Sigmoid colon (tissue), 6 donors: ENCODE measurements at regions not wholly inside any gene's neighbourhood (a gene's known extent, or its start where the extent isn't known, plus 50 kb on each side); places are given as distances from the start of the nearest gene placed in this dataset.
"Not testable (repeated sequence)": the region's sequence is repeated elsewhere in the genome, so short reads cannot be mapped to it uniquely, and the experiment has no call there.

Experiments used
- DNase-seq: peaks from one replicate; pipeline ENCODE4 v3.0.0-alpha.2; 2019
- H3K27ac ChIP-seq, 4 donors: fragments of 200-600 bp; sonication (generic); one replicate each; pipeline ENCODE4 v1.5.1; 2016 to 2019; ENCODE audit warnings: mild to moderate bottlenecking in 1 of 4
- H3K27me3 ChIP-seq, 3 donors: fragments of 200-600 bp; sonication (generic); one replicate each; pipeline ENCODE4 v1.5.1; 2019; ENCODE audit warnings: mild to moderate bottlenecking in 1 of 3
- H3K36me3 ChIP-seq, 4 donors: fragments of 200-600 bp; sonication (generic); one replicate each; pipeline ENCODE4 v1.5.1; 2016 to 2019
- H3K4me1 ChIP-seq, 4 donors: fragments of 200-600 bp; sonication (generic); one replicate each; pipeline ENCODE4 v1.5.1; 2017 to 2019
- H3K4me3 ChIP-seq, 4 donors: fragments of 200-600 bp; sonication (generic); one replicate each; pipeline ENCODE4 v1.5.1; 2017 to 2019; ENCODE audit warnings: mild to moderate bottlenecking in 2 of 4, moderate library complexity in 1 of 4
- H3K9me3 ChIP-seq, 4 donors: fragments of 200-600 bp in 3 of 4; sonication (generic) in 3 of 4; one replicate each; pipeline versions ENCODE4 v1.5.1 to v1.6.1; 2013 to 2019
- EP300 ChIP-seq, 4 donors: sonication (generic); formaldehyde crosslinking; IDR thresholded peaks; one replicate each; pipeline ENCODE4 v1.6.1; 2017; ENCODE audit warnings: antibody characterized with exemption in 4 of 4
- POLR2A ChIP-seq, 2 donors: fragments of 450-650 bp; IDR thresholded peaks; one replicate each; pipeline ENCODE4 v1.6.1; 2016; ENCODE audit warnings: antibody characterized with exemption in 2 of 2, mild to moderate bottlenecking in 2 of 2, moderate library complexity in 2 of 2
- POLR2AphosphoS5 ChIP-seq, 4 donors: sonication (generic); formaldehyde crosslinking; IDR thresholded peaks; one replicate each; pipeline ENCODE4 v1.6.1; 2017; ENCODE audit warnings: antibody characterized with exemption in 4 of 4
- WGBS, 2 donors: extraction: QIAGEN DNeasy Blood & Tissue Kit; methylation state at CpG; one replicate each; pipeline ENCODE4 v1.1.7; 2013; 5-methylcytosine and 5-hydroxymethylcytosine counted together
- intact Hi-C: fragments of 100-400 bp; cut with DNase I; formaldehyde crosslinking; loops from one replicate; pipeline ENCODE4 v1.15.1; 2023
- TF ChIP-seq, protein P1 (sequence below), 4 experiments: fragments of 450-650 bp in 3 of 4; fragments of 200-600 bp in 1 of 4; IDR thresholded peaks; one replicate each; pipeline ENCODE4 v1.5.1; 2016 to 2019; ENCODE audit warnings: antibody characterized with exemption in 4 of 4, mild to moderate bottlenecking in 3 of 4, moderate library complexity in 2 of 4
- donor health status: healthy with polysubstance abuse.
- donor health status: healthy.

DNA sequence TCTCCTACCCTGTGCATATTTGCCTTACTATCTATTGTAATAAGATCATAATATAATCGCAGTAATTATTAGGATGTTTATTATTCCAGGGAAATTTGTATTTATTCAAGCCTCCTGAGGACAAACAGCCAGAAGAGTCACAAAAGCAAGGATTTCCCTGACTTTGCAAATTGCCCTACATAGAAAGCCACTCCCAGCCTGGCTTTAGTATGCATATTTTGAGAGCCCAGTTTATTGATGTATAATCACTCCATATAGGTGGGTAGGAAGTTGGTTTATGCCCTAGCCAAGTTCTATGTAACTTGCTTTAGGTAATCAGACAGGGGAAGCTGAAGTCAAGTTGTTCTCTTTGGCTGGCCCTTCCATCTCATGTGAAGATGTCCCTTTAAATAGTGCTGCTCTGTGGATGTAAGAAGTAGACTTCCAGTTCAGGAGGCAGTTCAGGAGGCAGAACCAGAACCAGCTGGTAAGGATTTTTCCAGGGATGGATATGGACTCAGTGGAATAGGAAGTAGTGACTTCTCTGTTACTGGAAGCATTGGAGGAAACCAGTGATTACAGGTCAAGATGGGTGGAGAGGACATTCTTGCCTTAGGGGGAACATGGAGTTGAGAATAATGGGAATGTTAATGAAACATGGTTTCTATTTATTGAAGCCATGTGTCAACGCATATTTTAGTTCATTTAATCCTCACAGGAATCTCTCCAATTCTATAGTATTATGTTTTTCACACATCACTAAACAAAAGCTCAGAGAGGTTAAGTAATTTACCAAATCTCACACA lies 70.5 kb upstream of the KIT start:
- H3K9me3 ChIP-seq: no peaks in the 10 kb centered on the region
- TF ChIP-seq EP300 (IDR thresholded peaks at IDR 0.05) (no peak), POLR2A (IDR thresholded peaks at IDR 0.05) (no peak), POLR2AphosphoS5 (IDR thresholded peaks at IDR 0.05) (no peak)
- TF ChIP-seq, protein P1, sequence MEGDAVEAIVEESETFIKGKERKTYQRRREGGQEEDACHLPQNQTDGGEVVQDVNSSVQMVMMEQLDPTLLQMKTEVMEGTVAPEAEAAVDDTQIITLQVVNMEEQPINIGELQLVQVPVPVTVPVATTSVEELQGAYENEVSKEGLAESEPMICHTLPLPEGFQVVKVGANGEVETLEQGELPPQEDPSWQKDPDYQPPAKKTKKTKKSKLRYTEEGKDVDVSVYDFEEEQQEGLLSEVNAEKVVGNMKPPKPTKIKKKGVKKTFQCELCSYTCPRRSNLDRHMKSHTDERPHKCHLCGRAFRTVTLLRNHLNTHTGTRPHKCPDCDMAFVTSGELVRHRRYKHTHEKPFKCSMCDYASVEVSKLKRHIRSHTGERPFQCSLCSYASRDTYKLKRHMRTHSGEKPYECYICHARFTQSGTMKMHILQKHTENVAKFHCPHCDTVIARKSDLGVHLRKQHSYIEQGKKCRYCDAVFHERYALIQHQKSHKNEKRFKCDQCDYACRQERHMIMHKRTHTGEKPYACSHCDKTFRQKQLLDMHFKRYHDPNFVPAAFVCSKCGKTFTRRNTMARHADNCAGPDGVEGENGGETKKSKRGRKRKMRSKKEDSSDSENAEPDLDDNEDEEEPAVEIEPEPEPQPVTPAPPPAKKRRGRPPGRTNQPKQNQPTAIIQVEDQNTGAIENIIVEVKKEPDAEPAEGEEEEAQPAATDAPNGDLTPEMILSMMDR (IDR thresholded peaks at IDR 0.05): no peak
- DNase-seq: no peak
- no peaks in the 10 kb centered on the region for H3K27me3 ChIP-seq
- whole genome bisulfite sequencing, 2 donors: 82 to 83% methylated on average over 2 of the region's 2 CpGs
- intact Hi-C loops: no loop called here
- H3K4me3 ChIP-seq: no peak overlapping the region
- no peak overlapping the region for H3K27ac ChIP-seq
- no peaks in the 10 kb centered on the region for H3K36me3 ChIP-seq
- H3K4me1 ChIP-seq: no peaks in the 10 kb centered on the region

DNA sequence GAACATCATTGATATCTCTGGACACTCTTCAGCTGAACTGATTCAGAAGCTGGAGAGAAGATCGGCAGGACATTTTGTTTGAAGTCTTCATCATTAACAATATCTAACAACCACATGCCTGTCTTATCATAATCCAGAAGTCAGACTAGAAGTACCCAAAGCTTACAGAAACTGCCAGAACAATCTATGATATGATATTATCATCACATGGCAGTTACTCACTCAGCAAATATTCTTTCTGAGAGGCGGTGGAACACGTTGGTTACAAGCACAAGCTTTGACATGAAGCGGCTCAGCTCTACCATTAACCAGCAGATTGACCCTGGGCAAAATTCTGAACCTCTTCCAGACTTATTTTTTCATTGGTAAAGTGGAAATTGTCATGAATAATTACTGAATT lies 69.4 kb upstream of the KIT start:
- no peak for DNase-seq
- TF ChIP-seq POLR2A (IDR thresholded peaks at IDR 0.05) (no peak), EP300 (IDR thresholded peaks at IDR 0.05) (no peak), POLR2AphosphoS5 (IDR thresholded peaks at IDR 0.05) (no peak)
- TF ChIP-seq, protein P1 (IDR thresholded peaks at IDR 0.05): no peak
- no peaks in the 10 kb centered on the region for H3K36me3 ChIP-seq
- intact Hi-C loops: no loop called here
- no peak overlapping the region for H3K27ac ChIP-seq
- H3K4me1 ChIP-seq: no peaks in the 10 kb centered on the region
- H3K27me3 ChIP-seq: no peaks in the 10 kb centered on the region
- H3K4me3 ChIP-seq: no peak overlapping the region
- 89 to 93% methylated on average over 4 of the region's 4 CpGs for WGBS, 2 donors
- H3K9me3 ChIP-seq: no peaks in the 10 kb centered on the region

DNA sequence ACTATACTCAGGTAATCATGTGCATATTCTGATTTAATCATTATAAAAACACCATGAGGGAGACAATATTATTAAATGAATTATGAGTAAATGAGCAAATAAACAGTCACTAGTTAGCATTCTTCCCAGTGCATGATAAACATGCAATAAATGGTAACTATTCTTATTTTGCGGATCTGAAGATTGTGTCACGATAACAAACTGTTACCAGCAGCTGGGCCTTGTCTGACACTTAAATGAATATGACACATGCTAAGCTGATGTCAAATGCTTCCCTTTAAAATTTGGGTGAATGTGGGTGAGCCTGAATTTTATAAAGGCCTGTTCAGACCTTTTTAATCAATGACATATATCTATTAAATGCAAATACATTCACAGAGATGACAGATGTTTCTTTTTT lies 68.2 kb upstream of the KIT start:
- H3K4me3 ChIP-seq: no peak overlapping the region
- H3K36me3 ChIP-seq: no peaks in the 10 kb centered on the region
- no peak overlapping the region for H3K27ac ChIP-seq
- intact Hi-C loops: no loop called here
- H3K4me1 ChIP-seq: no peaks in the 10 kb centered on the region
- H3K27me3 ChIP-seq: no peaks in the 10 kb centered on the region
- no peaks in the 10 kb centered on the region for H3K9me3 ChIP-seq
- no peak for DNase-seq
- WGBS, 2 donors: 74 to 83% methylated on average over 2 of the region's 2 CpGs
- TF ChIP-seq POLR2A (IDR thresholded peaks at IDR 0.05) (no peak), EP300 (IDR thresholded peaks at IDR 0.05) (no peak), POLR2AphosphoS5 (IDR thresholded peaks at IDR 0.05) (no peak)
- TF ChIP-seq, protein P1 (IDR thresholded peaks at IDR 0.05): no peak

DNA sequence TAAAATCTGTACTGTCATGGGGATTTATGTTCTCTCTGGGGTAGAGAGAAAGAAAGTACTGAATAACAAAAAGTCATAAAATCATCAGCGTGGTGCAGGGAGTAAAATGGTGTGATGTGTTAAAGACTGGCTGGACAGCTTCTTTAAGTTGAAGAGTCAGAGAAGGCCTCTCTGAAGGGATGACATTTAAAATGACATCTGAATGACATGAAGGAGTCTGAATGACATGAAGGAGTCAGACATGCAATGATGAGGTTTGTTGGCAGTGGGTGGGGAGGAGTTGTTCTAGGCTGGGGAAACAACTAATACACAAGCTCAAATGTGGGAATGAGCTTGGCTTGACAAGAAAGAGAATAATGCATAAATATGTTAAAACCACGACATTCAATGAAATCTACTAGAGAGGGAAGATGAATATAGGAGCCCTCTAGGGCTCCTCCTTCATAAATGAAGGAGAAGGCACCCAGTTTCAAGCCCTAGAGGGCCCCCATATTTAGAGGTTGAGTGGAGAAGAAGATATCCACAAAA lies 63.9 kb upstream of the KIT start:
- intact Hi-C loops: no loop called here
- Histone ChIP-seq H3K4me1 (no peaks in the 10 kb centered on the region), H3K27me3 (no peaks in the 10 kb centered on the region), H3K9me3 (no peaks in the 10 kb centered on the region), H3K27ac (no peak overlapping the region), H3K36me3 (no peaks in the 10 kb centered on the region), H3K4me3 (no peak overlapping the region)
- TF ChIP-seq POLR2AphosphoS5 (IDR thresholded peaks at IDR 0.05): no peak
- no peak for DNase-seq
- WGBS, 2 donors: 76 to 79% methylated on average over 2 of the region's 2 CpGs

DNA sequence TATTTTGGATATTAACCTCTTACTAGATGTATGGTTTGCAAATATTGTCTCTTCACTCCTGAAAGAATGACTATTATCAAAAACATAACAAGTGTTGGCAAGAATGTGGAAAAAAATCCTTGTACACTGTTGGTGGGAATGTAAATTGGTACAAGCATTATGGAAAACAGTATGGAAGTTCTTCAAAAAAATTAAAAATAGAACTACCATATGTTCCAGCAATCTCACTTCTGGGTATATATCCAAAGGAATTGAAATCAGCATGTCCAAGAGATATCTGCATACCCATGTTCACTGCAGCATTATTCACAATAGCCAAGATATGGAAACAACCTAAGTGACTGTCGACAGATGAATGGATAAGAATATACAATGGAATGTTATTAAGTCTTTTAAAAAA lies 61.6 kb upstream of the KIT start:
- intact Hi-C loops: no loop called here
- Histone ChIP-seq H3K9me3 (no peaks in the 10 kb centered on the region), H3K27me3 (no peaks in the 10 kb centered on the region), H3K4me3 (no peak overlapping the region), H3K27ac (no peak overlapping the region), H3K36me3 (no peaks in the 10 kb centered on the region), H3K4me1 (no peaks in the 10 kb centered on the region)
- WGBS, 2 donors: 86 to 97% methylated on average over 1 of the region's 1 CpG
- DNase-seq: no peak
- TF ChIP-seq, protein P1 (IDR thresholded peaks at IDR 0.05): no peak
- TF ChIP-seq EP300 (IDR thresholded peaks at IDR 0.05): no peak
- no peak for TF ChIP-seq POLR2AphosphoS5 (IDR thresholded peaks at IDR 0.05)
- no peak for TF ChIP-seq POLR2A (IDR thresholded peaks at IDR 0.05)

DNA sequence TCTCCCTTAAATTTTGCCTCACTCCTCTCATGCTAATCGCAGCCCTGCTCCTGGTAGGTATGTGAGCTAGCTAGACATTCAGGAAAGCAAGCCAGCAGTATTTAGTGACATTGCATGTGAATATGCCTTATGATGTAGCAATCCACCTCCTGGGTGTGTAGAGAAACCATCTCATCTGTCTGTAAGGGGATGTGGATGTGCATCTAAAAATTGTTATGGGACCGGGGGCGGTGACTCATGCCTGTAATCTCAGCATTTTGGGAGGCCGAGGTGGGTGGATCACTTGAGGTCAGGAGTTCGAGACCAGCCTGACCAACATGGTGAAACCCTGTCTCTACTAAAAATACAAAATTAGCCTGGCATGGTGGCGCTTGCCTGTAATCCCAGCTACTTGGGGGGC lies 60.1 kb upstream of the KIT start:
- H3K4me1 ChIP-seq, intact Hi-C loops, H3K9me3 ChIP-seq, H3K27ac ChIP-seq, H3K4me3 ChIP-seq, H3K27me3 ChIP-seq, H3K36me3 ChIP-seq, DNase-seq: not testable (repeated sequence)
- WGBS, 2 donors: 94 to 95% methylated on average over 6 of the region's 6 CpGs

DNA sequence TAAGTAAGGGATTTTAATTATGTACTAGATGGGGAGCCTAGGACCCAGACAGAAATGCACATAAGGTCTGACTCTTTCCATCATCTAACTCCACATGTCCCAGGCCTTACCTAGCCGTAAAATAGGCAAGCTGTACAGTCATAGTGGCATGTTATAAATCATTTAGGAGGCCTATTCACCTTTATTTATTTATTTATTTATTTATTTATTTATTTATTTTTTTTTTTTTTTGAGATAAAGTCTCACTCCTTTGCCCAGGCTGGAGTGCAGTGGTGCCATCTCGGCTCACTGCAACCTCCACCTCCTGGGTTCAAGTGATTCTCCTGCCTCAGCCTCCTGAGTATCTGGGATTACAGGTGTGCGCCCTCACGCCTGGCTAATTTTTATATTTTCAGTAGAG lies 55.6 kb upstream of the KIT start:
- 86 to 95% methylated on average over 4 of the region's 4 CpGs for WGBS, 2 donors
- H3K4me3 ChIP-seq, H3K36me3 ChIP-seq, H3K4me1 ChIP-seq, H3K27ac ChIP-seq, H3K9me3 ChIP-seq, intact Hi-C loops, DNase-seq, H3K27me3 ChIP-seq: not testable (repeated sequence)
